HG03558 (cell line): ENCODE measurements at regions not wholly inside any gene's neighbourhood (a gene's known extent, or its start where the extent isn't known, plus 50 kb on each side); places are given as distances from the start of the nearest gene placed in this dataset.

Experiments
- ATAC-seq: cut with Tn5 transposase; IDR thresholded peaks from one replicate; pipeline ENCODE4 v1.9.1; 2021; ENCODE audit warnings: moderate number of reproducible peaks; ENCODE audit not compliant: unreplicated experiment; ENCODE audit errors: extremely low read depth

- no peak for ATAC-seq
Observed at GRCh38 chr9:80885894-80886293, 803.5 kb downstream of the TLE1 start.

GRCh38 chr9:80883826-80884579 is 805.3 kb downstream of the TLE1 start:
- no peak for ATAC-seq

GRCh38 chr9:80883426-80883825 is 805.9 kb downstream of the TLE1 start:
- ATAC-seq = no peak

- ATAC-seq = no peak
Observed at GRCh38 chr9:80881940-80882339, 807.4 kb downstream of the TLE1 start.

GRCh38 chr9:80881320-80881719 is 808.0 kb downstream of the TLE1 start:
- no peak for ATAC-seq

- no peak for ATAC-seq
Observed at GRCh38 chr9:80878556-80878955, 810.8 kb downstream of the TLE1 start.

- no peak for ATAC-seq
Observed at GRCh38 chr9:80875947-80876346, 813.4 kb downstream of the TLE1 start.

- no peak for ATAC-seq
Observed at GRCh38 chr9:80874276-80874675, 815.1 kb downstream of the TLE1 start.

GRCh38 chr9:80873861-80874260 is 815.5 kb downstream of the TLE1 start:
- ATAC-seq = no peak

- no peak for ATAC-seq
Observed at GRCh38 chr9:80871596-80871995, 817.8 kb downstream of the TLE1 start.

- ATAC-seq = no peak
Observed at GRCh38 chr9:80867731-80868130, 821.6 kb downstream of the TLE1 start.

- ATAC-seq = no peak
Observed at GRCh38 chr9:80866576-80867227, 822.6 kb downstream of the TLE1 start.

- ATAC-seq = no peak
Observed at GRCh38 chr9:80866121-80866520, 823.2 kb downstream of the TLE1 start.

GRCh38 chr9:80843028-80843427 is 846.3 kb downstream of the TLE1 start:
- no peak for ATAC-seq

- no peak for ATAC-seq
Observed at GRCh38 chr9:80842389-80842788, 847.0 kb downstream of the TLE1 start.

GRCh38 chr9:80841888-80842287 is 847.5 kb downstream of the TLE1 start:
- no peak for ATAC-seq

- ATAC-seq = no peak
Observed at GRCh38 chr9:80839821-80840675, 849.3 kb downstream of the TLE1 start.

GRCh38 chr9:80836013-80836412 is 853.3 kb downstream of the TLE1 start:
- no peak for ATAC-seq

- ATAC-seq = no peak
Observed at GRCh38 chr9:80831751-80832150, 857.6 kb downstream of the TLE1 start.

GRCh38 chr9:80811656-80812055 is 877.7 kb downstream of the TLE1 start:
- no peak for ATAC-seq

GRCh38 chr9:80811003-80811402 is 878.3 kb downstream of the TLE1 start:
- ATAC-seq = no peak
